ENCODE measurements at regions not wholly inside any gene's neighbourhood (a gene's known extent, or its start where the extent isn't known, plus 50 kb on each side); places are given as distances from the start of the nearest gene placed in this dataset.

DNA sequence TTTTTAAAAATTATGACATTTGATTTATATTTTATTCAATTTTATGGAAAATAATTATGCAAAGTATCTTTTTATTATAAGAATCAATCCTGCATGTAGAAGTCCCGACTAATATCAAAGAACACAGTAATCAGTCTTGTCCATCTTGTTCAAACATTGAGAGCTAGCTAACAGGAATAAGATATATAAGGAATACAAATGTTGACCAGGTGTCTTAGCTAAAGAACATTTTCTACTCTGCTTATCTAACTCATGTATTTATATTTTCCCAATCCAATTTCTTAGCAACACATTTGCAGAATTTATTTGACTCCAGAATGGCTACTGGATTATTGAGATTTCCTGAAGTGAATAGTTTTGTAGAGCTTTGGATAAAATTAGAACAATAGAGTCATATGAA is 61.5 kb upstream of the NR3C2 start:
- TF ChIP-seq OSR1 (CRISPR knock-in tag; IDR thresholded peaks at IDR 0.05) (no peak), ZFP30 (CRISPR knock-in tag; IDR thresholded peaks at IDR 0.05) (no peak), ZFP3 (CRISPR knock-in tag; IDR thresholded peaks at IDR 0.05) (no peak), ZNF565 (CRISPR knock-in tag; conservative IDR thresholded peaks at IDR 0.05; ENCODE audit: low read depth) (no peak), ISL1 (CRISPR knock-in tag; IDR thresholded peaks at IDR 0.05) (no peak), CREB5 (CRISPR knock-in tag; IDR thresholded peaks at IDR 0.05; ENCODE audit: low read depth) (no peak), ARNTL (CRISPR knock-in tag; IDR thresholded peaks at IDR 0.05; ENCODE audit: borderline replicate concordance, low read depth) (no peak), TOX (CRISPR knock-in tag; IDR thresholded peaks at IDR 0.05; ENCODE audit: borderline replicate concordance) (no peak), SNAI2 (CRISPR knock-in tag; IDR thresholded peaks at IDR 0.05) (no peak)
- TF ChIP-seq, protein P1, sequence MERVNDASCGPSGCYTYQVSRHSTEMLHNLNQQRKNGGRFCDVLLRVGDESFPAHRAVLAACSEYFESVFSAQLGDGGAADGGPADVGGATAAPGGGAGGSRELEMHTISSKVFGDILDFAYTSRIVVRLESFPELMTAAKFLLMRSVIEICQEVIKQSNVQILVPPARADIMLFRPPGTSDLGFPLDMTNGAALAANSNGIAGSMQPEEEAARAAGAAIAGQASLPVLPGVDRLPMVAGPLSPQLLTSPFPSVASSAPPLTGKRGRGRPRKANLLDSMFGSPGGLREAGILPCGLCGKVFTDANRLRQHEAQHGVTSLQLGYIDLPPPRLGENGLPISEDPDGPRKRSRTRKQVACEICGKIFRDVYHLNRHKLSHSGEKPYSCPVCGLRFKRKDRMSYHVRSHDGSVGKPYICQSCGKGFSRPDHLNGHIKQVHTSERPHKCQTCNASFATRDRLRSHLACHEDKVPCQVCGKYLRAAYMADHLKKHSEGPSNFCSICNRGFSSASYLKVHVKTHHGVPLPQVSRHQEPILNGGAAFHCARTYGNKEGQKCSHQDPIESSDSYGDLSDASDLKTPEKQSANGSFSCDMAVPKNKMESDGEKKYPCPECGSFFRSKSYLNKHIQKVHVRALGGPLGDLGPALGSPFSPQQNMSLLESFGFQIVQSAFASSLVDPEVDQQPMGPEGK (CRISPR knock-in tag; IDR thresholded peaks at IDR 0.05; ENCODE audit: borderline replicate concordance) = no peak
